ENCODE measurements at regions not wholly inside any gene's neighbourhood (a gene's known extent, or its start where the extent isn't known, plus 50 kb on each side); places are given as distances from the start of the nearest gene placed in this dataset.
A peak's percentile ranks its signal among the peaks of the same experiment; 100 is the strongest.

GRCh38 chrX:39850630-39851152 is 247.1 kb downstream of the BCOR start:
- no peaks in the 10 kb centered on the region for H3K27me3 ChIP-seq (ENCODE audit: control insufficient read depth, insufficient read depth, low read length)
- H3K36me3 ChIP-seq (replicated peaks; ENCODE audit: control insufficient read depth, insufficient read depth, low read length), result no peaks in the 10 kb centered on the region
- peak; percentile 59 for DNase-seq
- no peak overlapping the region for H3K4me3 ChIP-seq (ENCODE audit: insufficient read depth, low read depth, low read length)

GRCh38 chrX:39851745-39852455 is 245.9 kb downstream of the BCOR start:
- Histone ChIP-seq H3K4me3 (ENCODE audit: insufficient read depth, low read depth, low read length) (no peak overlapping the region), H3K36me3 (replicated peaks; ENCODE audit: control insufficient read depth, insufficient read depth, low read length) (no peaks in the 10 kb centered on the region), H3K27me3 (ENCODE audit: control insufficient read depth, insufficient read depth, low read length) (no peaks in the 10 kb centered on the region)
- no peak for DNase-seq

- H3K27me3 ChIP-seq (ENCODE audit: control insufficient read depth, insufficient read depth, low read length), result no peaks in the 10 kb centered on the region
- H3K4me3 ChIP-seq (ENCODE audit: insufficient read depth, low read depth, low read length), result no peak overlapping the region
- DNase-seq, result no peak
- H3K36me3 ChIP-seq (replicated peaks; ENCODE audit: control insufficient read depth, insufficient read depth, low read length), result no peaks in the 10 kb centered on the region
Observed at GRCh38 chrX:39852491-39852890, 245.3 kb downstream of the BCOR start.

GRCh38 chrX:39853417-39854030 is 244.2 kb downstream of the BCOR start:
- H3K36me3 ChIP-seq (replicated peaks; ENCODE audit: control insufficient read depth, insufficient read depth, low read length), result no peaks in the 10 kb centered on the region
- no peak for DNase-seq
- no peaks in the 10 kb centered on the region for H3K27me3 ChIP-seq (ENCODE audit: control insufficient read depth, insufficient read depth, low read length)
- no peak overlapping the region for H3K4me3 ChIP-seq (ENCODE audit: insufficient read depth, low read depth, low read length)

GRCh38 chrX:39854772-39855747 is 242.7 kb downstream of the BCOR start:
- Histone ChIP-seq H3K36me3 (replicated peaks; ENCODE audit: control insufficient read depth, insufficient read depth, low read length) (no peaks in the 10 kb centered on the region), H3K27me3 (ENCODE audit: control insufficient read depth, insufficient read depth, low read length) (no peaks in the 10 kb centered on the region), H3K4me3 (ENCODE audit: insufficient read depth, low read depth, low read length) (no peak overlapping the region)
- DNase-seq, result no peak

- peak; percentile 72 for DNase-seq
- Histone ChIP-seq H3K36me3 (replicated peaks; ENCODE audit: control insufficient read depth, insufficient read depth, low read length) (no peaks in the 10 kb centered on the region), H3K4me3 (ENCODE audit: insufficient read depth, low read depth, low read length) (no peak overlapping the region), H3K27me3 (ENCODE audit: control insufficient read depth, insufficient read depth, low read length) (no peaks in the 10 kb centered on the region)
Observed at GRCh38 chrX:39855748-39856129, 242.0 kb downstream of the BCOR start.

GRCh38 chrX:39856472-39857121 is 241.2 kb downstream of the BCOR start:
- Histone ChIP-seq H3K27me3 (ENCODE audit: control insufficient read depth, insufficient read depth, low read length) (no peaks in the 10 kb centered on the region), H3K36me3 (replicated peaks; ENCODE audit: control insufficient read depth, insufficient read depth, low read length) (no peaks in the 10 kb centered on the region), H3K4me3 (ENCODE audit: insufficient read depth, low read depth, low read length) (no peak overlapping the region)
- DNase-seq, result no peak

- Histone ChIP-seq H3K4me3 (ENCODE audit: insufficient read depth, low read depth, low read length) (no peak overlapping the region), H3K36me3 (replicated peaks; ENCODE audit: control insufficient read depth, insufficient read depth, low read length) (no peaks in the 10 kb centered on the region), H3K27me3 (ENCODE audit: control insufficient read depth, insufficient read depth, low read length) (no peaks in the 10 kb centered on the region)
- DNase-seq, result no peak
Observed at GRCh38 chrX:39857780-39858179, 240.0 kb downstream of the BCOR start.

- Histone ChIP-seq H3K27me3 (ENCODE audit: control insufficient read depth, insufficient read depth, low read length) (no peaks in the 10 kb centered on the region), H3K4me3 (ENCODE audit: insufficient read depth, low read depth, low read length) (no peak overlapping the region), H3K36me3 (replicated peaks; ENCODE audit: control insufficient read depth, insufficient read depth, low read length) (no peaks in the 10 kb centered on the region)
- peak; percentile 79 for DNase-seq
Observed at GRCh38 chrX:39859991-39860861, 237.5 kb downstream of the BCOR start.

- no peak overlapping the region for H3K4me3 ChIP-seq (ENCODE audit: insufficient read depth, low read depth, low read length)
- no peak for DNase-seq
- no peaks in the 10 kb centered on the region for H3K36me3 ChIP-seq (replicated peaks; ENCODE audit: control insufficient read depth, insufficient read depth, low read length)
- no peaks in the 10 kb centered on the region for H3K27me3 ChIP-seq (ENCODE audit: control insufficient read depth, insufficient read depth, low read length)
Observed at GRCh38 chrX:39862963-39863362, 234.8 kb downstream of the BCOR start.

- Histone ChIP-seq H3K27me3 (ENCODE audit: control insufficient read depth, insufficient read depth, low read length) (no peaks in the 10 kb centered on the region), H3K4me3 (ENCODE audit: insufficient read depth, low read depth, low read length) (no peak overlapping the region), H3K36me3 (replicated peaks; ENCODE audit: control insufficient read depth, insufficient read depth, low read length) (no peaks in the 10 kb centered on the region)
- no peak for DNase-seq
Observed at GRCh38 chrX:39866229-39866628, 231.5 kb downstream of the BCOR start.

- Histone ChIP-seq H3K4me3 (ENCODE audit: insufficient read depth, low read depth, low read length) (no peak overlapping the region), H3K27me3 (ENCODE audit: control insufficient read depth, insufficient read depth, low read length) (no peaks in the 10 kb centered on the region), H3K36me3 (replicated peaks; ENCODE audit: control insufficient read depth, insufficient read depth, low read length) (no peaks in the 10 kb centered on the region)
- DNase-seq, result no peak
Observed at GRCh38 chrX:39869846-39870601, 227.7 kb downstream of the BCOR start.

GRCh38 chrX:39871648-39872047 is 226.1 kb downstream of the BCOR start:
- no peaks in the 10 kb centered on the region for H3K36me3 ChIP-seq (replicated peaks; ENCODE audit: control insufficient read depth, insufficient read depth, low read length)
- DNase-seq, result no peak
- H3K27me3 ChIP-seq (ENCODE audit: control insufficient read depth, insufficient read depth, low read length), result no peaks in the 10 kb centered on the region
- no peak overlapping the region for H3K4me3 ChIP-seq (ENCODE audit: insufficient read depth, low read depth, low read length)

All from H7 (cell line).